Mesenchymal stem cell (in vitro differentiated cells and primary cell): ENCODE measurements at regions not wholly inside any gene's neighbourhood (a gene's known extent, or its start where the extent isn't known, plus 50 kb on each side); places are given as distances from the start of the nearest gene placed in this dataset.

ENCODE experiments used
- DNase-seq: peaks from one replicate; pipeline ENCODE4 v3.0.0-alpha.2; 2013
- H2AFZ ChIP-seq: one replicate; pipeline ENCODE4 v1.6.1; 2013; ENCODE audit warnings: low read depth, mild to moderate bottlenecking, control low read depth, inconsistent platforms, low read length, moderate library complexity
- H2AK5ac ChIP-seq: 2 replicates; pipeline ENCODE4 v1.6.1; 2013; ENCODE audit warnings: low read length, moderate library complexity, mild to moderate bottlenecking, inconsistent platforms; ENCODE audit not compliant: severe bottlenecking
- H2BK120ac ChIP-seq: one replicate; pipeline ENCODE4 v1.6.1; 2013; ENCODE audit warnings: low read depth, mild to moderate bottlenecking, inconsistent platforms, low read length, moderate library complexity
- H2BK12ac ChIP-seq, 2 experiments: one replicate each; pipeline ENCODE4 v1.6.1; 2013; ENCODE audit warnings: inconsistent platforms in 2 of 2, low read length in 2 of 2, mild to moderate bottlenecking in 2 of 2, moderate library complexity in 2 of 2, control low read depth in 1 of 2
- H2BK15ac ChIP-seq: one replicate; pipeline ENCODE4 v1.6.1; 2013; ENCODE audit warnings: mild to moderate bottlenecking, low read depth, inconsistent platforms; ENCODE audit not compliant: poor library complexity, severe bottlenecking
- H2BK5ac ChIP-seq: 2 replicates; pipeline ENCODE4 v1.6.1; 2013; ENCODE audit warnings: low read depth, mild to moderate bottlenecking, low read length, control low read depth, inconsistent platforms; ENCODE audit not compliant: poor library complexity, severe bottlenecking
- H3K14ac ChIP-seq, 2 experiments: one replicate each; pipeline ENCODE4 v1.6.1; 2013; ENCODE audit warnings: inconsistent platforms in 2 of 2, low read length in 2 of 2, control low read depth in 1 of 2, mild to moderate bottlenecking in 1 of 2, moderate library complexity in 1 of 2
- H3K18ac ChIP-seq, 2 experiments: one replicate each; pipeline ENCODE4 v1.6.1; 2013; ENCODE audit warnings: inconsistent platforms in 2 of 2, low read length in 2 of 2, control low read depth in 1 of 2, low read depth in 1 of 2, mild to moderate bottlenecking in 1 of 2
- H3K23ac ChIP-seq, 2 experiments: one replicate each; pipeline ENCODE4 v1.6.1; 2013; ENCODE audit warnings: inconsistent platforms in 2 of 2, low read length in 2 of 2, mild to moderate bottlenecking in 2 of 2, moderate library complexity in 2 of 2, control low read depth in 1 of 2
- H3K27ac ChIP-seq: 2 replicates; pipeline ENCODE4 v1.5.1; 2013; ENCODE audit warnings: mild to moderate bottlenecking, moderate library complexity, low read length, control low read depth, inconsistent platforms; ENCODE audit not compliant: poor library complexity, severe bottlenecking
- H3K27me3 ChIP-seq, 2 experiments: 2 replicates each; pipeline versions ENCODE4 v1.6.1 to v1.7.0; 2013; ENCODE audit warnings: low read length in 2 of 2, mild to moderate bottlenecking in 2 of 2, moderate library complexity in 2 of 2, control low read depth in 1 of 2, inconsistent platforms in 1 of 2; ENCODE audit not compliant: control insufficient read depth in 1 of 2, insufficient read depth in 1 of 2
- H3K36me3 ChIP-seq, 2 experiments: 2 replicates each; pipeline versions ENCODE4 v1.6.1 to v1.7.0; 2013; ENCODE audit warnings: low read length in 2 of 2, control low read depth in 1 of 2, inconsistent platforms in 1 of 2, low read depth in 1 of 2, mild to moderate bottlenecking in 1 of 2; ENCODE audit not compliant: insufficient read depth in 2 of 2, control insufficient read depth in 1 of 2
- H3K4ac ChIP-seq, 2 experiments: one replicate each; pipeline ENCODE4 v1.6.1; 2013; ENCODE audit warnings: inconsistent platforms in 2 of 2, low read length in 2 of 2, mild to moderate bottlenecking in 2 of 2, moderate library complexity in 2 of 2, control low read depth in 1 of 2, low read depth in 1 of 2
- H3K4me1 ChIP-seq: 2 replicates; pipeline ENCODE4 v1.6.1; 2013; ENCODE audit warnings: low read depth, low read length, control low read depth; ENCODE audit not compliant: control insufficient read depth, insufficient read depth
- H3K4me2 ChIP-seq: 2 replicates; pipeline ENCODE4 v1.6.1; 2013; ENCODE audit warnings: low read length, mild to moderate bottlenecking, inconsistent platforms; ENCODE audit not compliant: poor library complexity, severe bottlenecking
- H3K4me3 ChIP-seq, 2 experiments: 2 replicates each; pipeline versions ENCODE4 v1.5.1 to v1.7.0; 2013; ENCODE audit warnings: low read length in 2 of 2, mild to moderate bottlenecking in 2 of 2, control low read depth in 1 of 2, low read depth in 1 of 2; ENCODE audit not compliant: insufficient read depth in 1 of 2
- H3K79me1 ChIP-seq: replicated peaks from 2 replicates; pipeline ENCODE4 v1.6.1; 2013; ENCODE audit warnings: mild to moderate bottlenecking, control low read depth, low read length, inconsistent platforms; ENCODE audit not compliant: poor library complexity, severe bottlenecking
- H3K9ac ChIP-seq: 2 replicates; pipeline ENCODE4 v1.7.0; 2013; ENCODE audit warnings: mild to moderate bottlenecking, low read length, moderate library complexity
- H3K9me3 ChIP-seq: 2 replicates; pipeline ENCODE4 v1.7.0; 2013; ENCODE audit warnings: mild to moderate bottlenecking, low read length; ENCODE audit not compliant: control insufficient read depth
- H4K8ac ChIP-seq: one replicate; pipeline ENCODE4 v1.6.1; 2013; ENCODE audit warnings: inconsistent platforms, mild to moderate bottlenecking, low read length, moderate library complexity
- H4K91ac ChIP-seq: one replicate; pipeline ENCODE4 v1.6.1; 2013; ENCODE audit warnings: mild to moderate bottlenecking, low read length, inconsistent platforms
- WGBS: methylation state at CpG from one replicate; pipeline ENCODE4 v1.1.7; 2013; ENCODE audit warnings: mixed read lengths; 5-methylcytosine and 5-hydroxymethylcytosine counted together

DNA sequence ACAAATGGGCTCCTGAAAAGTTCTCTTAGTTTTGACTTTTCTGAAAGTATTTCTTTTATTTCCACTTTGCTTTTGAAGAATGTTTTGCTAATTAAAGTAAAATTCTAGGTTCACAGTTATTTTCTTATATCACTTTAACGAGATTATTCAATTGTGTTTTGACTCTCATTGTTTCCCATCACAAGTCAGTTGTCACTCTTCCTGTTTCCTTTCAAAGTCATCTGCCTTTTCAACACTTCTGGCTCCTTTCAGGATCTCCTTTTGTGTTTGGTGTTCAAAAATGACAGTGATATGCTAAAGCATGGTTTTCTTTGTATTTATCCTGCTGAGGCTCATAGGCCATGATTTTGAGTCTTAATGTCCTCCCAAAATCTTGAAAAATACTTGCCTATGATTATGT, 235.4 kb upstream of the TAS2R1 start:
- no peak overlapping the region for H3K4ac ChIP-seq
- H4K91ac ChIP-seq = no peak overlapping the region
- H2BK5ac ChIP-seq = no peak overlapping the region
- no peak overlapping the region for H3K14ac ChIP-seq
- no peak overlapping the region for H3K18ac ChIP-seq
- no peak overlapping the region for H3K9ac ChIP-seq
- no peaks in the 10 kb centered on the region for H3K36me3 ChIP-seq
- peaks cover 2 to 8% of the 10 kb centered on the region in 2 experiments for H3K27me3 ChIP-seq
- no peak overlapping the region for H2AK5ac ChIP-seq
- peaks cover 3% of the 10 kb centered on the region for H3K4me1 ChIP-seq
- H4K8ac ChIP-seq = no peak overlapping the region
- no peak overlapping the region for H2BK120ac ChIP-seq
- no peak overlapping the region for H2AFZ ChIP-seq
- no peak for DNase-seq
- H3K27ac ChIP-seq = no peak overlapping the region
- no peak overlapping the region for H2BK12ac ChIP-seq
- no peak overlapping the region for H3K23ac ChIP-seq
- 63% methylated on average over 1 of the region's 1 CpG for WGBS
- peaks cover 41% of the 10 kb centered on the region for H3K9me3 ChIP-seq
- no peak overlapping the region for H3K4me2 ChIP-seq
- H2BK15ac ChIP-seq = no peak overlapping the region
- H3K4me3 ChIP-seq = no peak overlapping the region
- no peaks in the 10 kb centered on the region for H3K79me1 ChIP-seq

DNA sequence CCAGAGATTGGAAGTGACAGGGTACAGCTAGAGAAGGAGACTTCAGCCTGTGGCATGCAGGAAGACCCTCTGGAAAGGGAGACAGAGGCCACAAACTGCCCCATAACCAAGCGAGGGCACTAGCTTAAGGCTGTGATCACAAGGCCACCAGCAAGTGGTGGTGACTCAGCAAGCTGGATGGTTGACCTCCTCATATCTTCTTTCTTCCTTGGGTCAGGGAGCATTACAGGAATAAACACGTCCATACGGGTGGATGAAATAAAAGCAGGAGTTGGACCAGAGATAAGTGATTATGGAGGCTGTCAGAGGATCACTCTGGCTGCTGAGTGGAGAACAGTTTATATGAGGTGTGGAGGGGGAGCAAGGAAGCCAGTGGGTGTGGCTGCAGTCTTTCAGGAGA, 234.6 kb upstream of the TAS2R1 start:
- Histone ChIP-seq H3K4me1 (peaks cover 3% of the 10 kb centered on the region), H2AFZ (no peak overlapping the region), H3K4ac (no peak overlapping the region), H3K79me1 (no peaks in the 10 kb centered on the region), H3K27ac (no peak overlapping the region), H2AK5ac (no peak overlapping the region), H3K4me3 (no peak overlapping the region), H2BK12ac (no peak overlapping the region), H2BK5ac (no peak overlapping the region), H3K14ac (no peak overlapping the region), H3K18ac (no peak overlapping the region), H3K27me3 (peaks cover 5 to 8% of the 10 kb centered on the region in 2 experiments), H4K91ac (no peak overlapping the region), H3K4me2 (no peak overlapping the region), H2BK15ac (no peak overlapping the region), H3K23ac (no peak overlapping the region), H3K9ac (no peak overlapping the region), H3K36me3 (no peaks in the 10 kb centered on the region), H2BK120ac (no peak overlapping the region), H3K9me3 (peaks cover 41% of the 10 kb centered on the region), H4K8ac (no peak overlapping the region)
- 84% methylated on average over 3 of the region's 3 CpGs for WGBS
- no peak for DNase-seq

DNA sequence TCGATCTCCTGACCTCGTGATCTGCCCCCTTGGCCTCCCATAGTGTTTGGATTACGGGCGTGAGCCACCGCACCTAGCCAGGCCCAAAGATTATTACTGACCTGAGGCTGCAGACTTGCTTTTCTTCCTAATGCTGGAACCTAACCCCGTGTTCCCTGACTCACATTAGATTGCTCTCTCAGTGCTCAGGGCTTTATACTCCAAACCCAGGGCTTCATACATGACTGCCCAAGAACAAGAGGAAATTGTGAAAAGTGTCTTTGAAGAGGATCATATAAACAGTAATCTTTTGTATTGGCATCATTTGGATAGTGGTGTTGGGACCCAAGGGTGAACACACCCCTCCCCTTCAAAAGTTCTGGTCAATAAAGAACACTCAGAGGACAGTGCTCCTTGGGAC, 233.3 kb upstream of the TAS2R1 start:
- 94% methylated on average over 6 of the region's 6 CpGs for WGBS

DNA sequence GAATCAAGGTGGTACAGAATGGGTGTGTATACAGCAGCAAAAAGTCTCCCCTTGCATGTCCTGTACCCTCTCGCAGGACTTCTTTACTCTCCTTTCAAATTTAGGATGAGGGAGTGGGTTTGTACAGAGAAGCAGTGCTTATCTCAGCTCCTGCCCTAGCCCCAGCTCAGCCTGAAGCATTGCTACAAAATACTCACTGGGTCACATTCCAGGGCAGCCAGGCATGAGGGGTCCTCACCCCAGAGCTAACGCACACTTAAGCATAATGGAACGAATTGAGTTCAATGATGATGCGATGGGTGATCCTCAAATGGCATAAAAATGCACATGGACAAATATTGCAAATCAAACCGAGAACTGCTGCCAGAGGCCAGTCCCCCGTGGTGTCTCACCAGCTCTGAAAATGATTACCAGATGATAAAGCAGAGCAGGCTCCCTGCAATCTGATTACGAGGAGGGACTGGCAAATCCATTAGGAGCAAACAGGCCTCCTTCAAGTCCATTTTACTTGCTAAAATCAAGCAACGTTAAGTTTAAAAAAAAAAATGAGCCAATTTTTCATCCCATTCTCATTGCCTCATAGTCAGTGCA, 231.6 kb upstream of the TAS2R1 start:
- H3K79me1 ChIP-seq = no peaks in the 10 kb centered on the region
- peaks cover 14 to 17% of the 10 kb centered on the region in 2 experiments for H3K27me3 ChIP-seq
- no peak overlapping the region for H3K14ac ChIP-seq
- no peak overlapping the region for H2BK15ac ChIP-seq
- H4K8ac ChIP-seq = no peak overlapping the region
- H2AFZ ChIP-seq = no peak overlapping the region
- no peak for DNase-seq
- no peaks in the 10 kb centered on the region for H3K36me3 ChIP-seq
- no peak overlapping the region for H3K27ac ChIP-seq
- 74% methylated on average over 7 of the region's 8 CpGs for WGBS
- H2AK5ac ChIP-seq = no peak overlapping the region
- H3K18ac ChIP-seq = no peak overlapping the region
- H3K4me1 ChIP-seq = peaks cover 3% of the 10 kb centered on the region
- H2BK120ac ChIP-seq = no peak overlapping the region
- no peak overlapping the region for H2BK12ac ChIP-seq
- no peak overlapping the region for H3K4ac ChIP-seq
- no peak overlapping the region for H3K23ac ChIP-seq
- no peak overlapping the region for H3K9ac ChIP-seq
- H3K9me3 ChIP-seq = peaks cover 32% of the 10 kb centered on the region
- H3K4me2 ChIP-seq = no peak overlapping the region
- H2BK5ac ChIP-seq = no peak overlapping the region
- H3K4me3 ChIP-seq = no peak overlapping the region
- no peak overlapping the region for H4K91ac ChIP-seq

More for the DNA sequence above, 233.3 kb upstream of the TAS2R1 start:
- Histone ChIP-seq H3K79me1 (no peaks in the 10 kb centered on the region), H3K4me1 (peaks cover 3% of the 10 kb centered on the region), H3K23ac (no peak overlapping the region), H3K18ac (no peak overlapping the region), H3K27me3 (peaks cover 14 to 17% of the 10 kb centered on the region in 2 experiments), H3K14ac (no peak overlapping the region), H3K27ac (no peak overlapping the region), H4K8ac (no peak overlapping the region), H2AFZ (no peak overlapping the region), H4K91ac (no peak overlapping the region), H2AK5ac (no peak overlapping the region), H2BK15ac (no peak overlapping the region), H3K36me3 (no peaks in the 10 kb centered on the region), H3K4me3 (no peak overlapping the region), H2BK12ac (no peak overlapping the region), H3K4ac (no peak overlapping the region), H3K9ac (no peak overlapping the region), H3K9me3 (peaks cover 41% of the 10 kb centered on the region), H2BK5ac (no peak overlapping the region), H3K4me2 (no peak overlapping the region), H2BK120ac (no peak overlapping the region)
- DNase-seq = no peak
